K562 (cell line): ENCODE measurements at regions not wholly inside any gene's neighbourhood (a gene's known extent, or its start where the extent isn't known, plus 50 kb on each side); places are given as distances from the start of the nearest gene placed in this dataset.

Experiments
- BMI1 ChIP-seq: fragments of 150-350 bp; IDR thresholded peaks from 2 replicates; pipeline ENCODE4 v1.6.1; 2014; ENCODE audit warnings: low read length
- CAMTA2 ChIP-seq: fragments of 250-450 bp; sonication (Bioruptor Pico); conservative IDR thresholded peaks from 2 replicates; pipeline ENCODE4 v1.5.1; 2022
- CBX3 ChIP-seq, 2 experiments: IDR thresholded peaks; 1 replicate in 1 of 2; 2 replicates in 1 of 2; pipeline ENCODE4 v1.6.1; 2012; ENCODE audit warnings: inconsistent platforms in 2 of 2, low read length in 2 of 2, borderline replicate concordance in 1 of 2, control low read depth in 1 of 2
- EZH2 ChIP-seq: IDR thresholded peaks from 2 replicates; pipeline ENCODE4 v1.6.1; 2012; ENCODE audit warnings: low read depth, mild to moderate bottlenecking, inconsistent platforms, low read length, borderline replicate concordance
- KDM5B ChIP-seq: fragments of 200-600 bp; sonication (generic); IDR thresholded peaks from 2 replicates; pipeline ENCODE4 v1.6.1; 2012; ENCODE audit warnings: low read depth, mild to moderate bottlenecking, moderate library complexity, low read length, control low read depth, inconsistent platforms; ENCODE audit not compliant: insufficient replicate concordance
- NELFE ChIP-seq: IDR thresholded peaks from 2 replicates; pipeline ENCODE4 v1.6.1; 2011; ENCODE audit warnings: mild to moderate bottlenecking; ENCODE audit not compliant: insufficient read depth, insufficient read length
- ZNF780A ChIP-seq: fragments of 250-450 bp; sonication (Bioruptor Pico); IDR thresholded peaks from 2 replicates; pipeline ENCODE4 v1.5.0; 2021; ENCODE audit warnings: mild to moderate bottlenecking
- TF ChIP-seq, protein P1 (sequence below), 3 experiments: IDR thresholded peaks in 2 of 3; conservative IDR thresholded peaks in 1 of 3; 2 replicates each; pipeline ENCODE4 v1.5.1; 2011 to 2012; ENCODE audit warnings: low read length in 3 of 3, mild to moderate bottlenecking in 3 of 3, control low read depth in 2 of 3, improper control_type of control experiment in 1 of 3, inconsistent platforms in 1 of 3, low read depth in 1 of 3, mixed read lengths in 1 of 3, moderate library complexity in 1 of 3; ENCODE audit not compliant: insufficient read depth in 2 of 3
- TF ChIP-seq, protein P2 (sequence below), 2 experiments: fragments of 450-650 bp; formaldehyde crosslinking in 1 of 2; IDR thresholded peaks; 2 replicates each; pipeline versions ENCODE4 v1.4.0 to v1.6.1; 2014 to 2020; ENCODE audit warnings: mild to moderate bottlenecking in 2 of 2, borderline replicate concordance in 1 of 2, low read depth in 1 of 2
- TF ChIP-seq, protein P3 (sequence below): fragments of 250-450 bp; sonication (Bioruptor Pico); IDR thresholded peaks from 2 replicates; pipeline ENCODE4 v1.9.0; 2021; ENCODE audit warnings: mild to moderate bottlenecking

DNA sequence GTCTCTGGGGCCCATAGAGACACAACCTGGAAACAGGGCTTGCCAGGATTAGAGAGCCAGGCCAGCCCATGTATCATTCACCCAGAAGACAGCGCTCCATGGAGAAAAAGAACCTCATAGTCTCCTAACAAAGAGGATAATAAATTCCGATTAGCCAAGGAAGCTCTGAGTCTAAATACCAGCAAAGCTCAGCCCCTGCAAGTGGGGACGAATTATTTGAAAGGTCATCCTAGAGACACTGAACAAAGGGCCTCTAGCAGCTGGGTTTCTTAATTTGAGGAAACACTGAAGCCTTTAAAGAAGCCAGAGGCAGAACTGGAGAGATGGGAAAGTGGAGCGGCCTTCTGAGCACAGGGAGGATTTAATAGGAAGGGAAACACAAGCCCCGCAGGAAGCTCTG lies 287.1 kb upstream of the ZNF462 start:
- TF ChIP-seq, protein P1, sequence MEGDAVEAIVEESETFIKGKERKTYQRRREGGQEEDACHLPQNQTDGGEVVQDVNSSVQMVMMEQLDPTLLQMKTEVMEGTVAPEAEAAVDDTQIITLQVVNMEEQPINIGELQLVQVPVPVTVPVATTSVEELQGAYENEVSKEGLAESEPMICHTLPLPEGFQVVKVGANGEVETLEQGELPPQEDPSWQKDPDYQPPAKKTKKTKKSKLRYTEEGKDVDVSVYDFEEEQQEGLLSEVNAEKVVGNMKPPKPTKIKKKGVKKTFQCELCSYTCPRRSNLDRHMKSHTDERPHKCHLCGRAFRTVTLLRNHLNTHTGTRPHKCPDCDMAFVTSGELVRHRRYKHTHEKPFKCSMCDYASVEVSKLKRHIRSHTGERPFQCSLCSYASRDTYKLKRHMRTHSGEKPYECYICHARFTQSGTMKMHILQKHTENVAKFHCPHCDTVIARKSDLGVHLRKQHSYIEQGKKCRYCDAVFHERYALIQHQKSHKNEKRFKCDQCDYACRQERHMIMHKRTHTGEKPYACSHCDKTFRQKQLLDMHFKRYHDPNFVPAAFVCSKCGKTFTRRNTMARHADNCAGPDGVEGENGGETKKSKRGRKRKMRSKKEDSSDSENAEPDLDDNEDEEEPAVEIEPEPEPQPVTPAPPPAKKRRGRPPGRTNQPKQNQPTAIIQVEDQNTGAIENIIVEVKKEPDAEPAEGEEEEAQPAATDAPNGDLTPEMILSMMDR (IDR thresholded peaks at IDR 0.05 in 2 of 3, conservative IDR thresholded peaks at IDR 0.05 in 1 of 3; ENCODE audit: insufficient read depth in 2 of 3, low read depth in 1 of 3, low read length in 3 of 3): no peak
- TF ChIP-seq KDM5B (no peak), CBX3 (IDR thresholded peaks at IDR 0.05; ENCODE audit: borderline replicate concordance in 1 of 2, low read length in 2 of 2) (no peak), NELFE (no peak), EZH2 (no peak), BMI1 (no peak), ZNF780A (CRISPR knock-in tag) (no peak), CAMTA2 (CRISPR knock-in tag) (no peak)
- TF ChIP-seq, protein P2, sequence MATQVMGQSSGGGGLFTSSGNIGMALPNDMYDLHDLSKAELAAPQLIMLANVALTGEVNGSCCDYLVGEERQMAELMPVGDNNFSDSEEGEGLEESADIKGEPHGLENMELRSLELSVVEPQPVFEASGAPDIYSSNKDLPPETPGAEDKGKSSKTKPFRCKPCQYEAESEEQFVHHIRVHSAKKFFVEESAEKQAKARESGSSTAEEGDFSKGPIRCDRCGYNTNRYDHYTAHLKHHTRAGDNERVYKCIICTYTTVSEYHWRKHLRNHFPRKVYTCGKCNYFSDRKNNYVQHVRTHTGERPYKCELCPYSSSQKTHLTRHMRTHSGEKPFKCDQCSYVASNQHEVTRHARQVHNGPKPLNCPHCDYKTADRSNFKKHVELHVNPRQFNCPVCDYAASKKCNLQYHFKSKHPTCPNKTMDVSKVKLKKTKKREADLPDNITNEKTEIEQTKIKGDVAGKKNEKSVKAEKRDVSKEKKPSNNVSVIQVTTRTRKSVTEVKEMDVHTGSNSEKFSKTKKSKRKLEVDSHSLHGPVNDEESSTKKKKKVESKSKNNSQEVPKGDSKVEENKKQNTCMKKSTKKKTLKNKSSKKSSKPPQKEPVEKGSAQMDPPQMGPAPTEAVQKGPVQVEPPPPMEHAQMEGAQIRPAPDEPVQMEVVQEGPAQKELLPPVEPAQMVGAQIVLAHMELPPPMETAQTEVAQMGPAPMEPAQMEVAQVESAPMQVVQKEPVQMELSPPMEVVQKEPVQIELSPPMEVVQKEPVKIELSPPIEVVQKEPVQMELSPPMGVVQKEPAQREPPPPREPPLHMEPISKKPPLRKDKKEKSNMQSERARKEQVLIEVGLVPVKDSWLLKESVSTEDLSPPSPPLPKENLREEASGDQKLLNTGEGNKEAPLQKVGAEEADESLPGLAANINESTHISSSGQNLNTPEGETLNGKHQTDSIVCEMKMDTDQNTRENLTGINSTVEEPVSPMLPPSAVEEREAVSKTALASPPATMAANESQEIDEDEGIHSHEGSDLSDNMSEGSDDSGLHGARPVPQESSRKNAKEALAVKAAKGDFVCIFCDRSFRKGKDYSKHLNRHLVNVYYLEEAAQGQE (IDR thresholded peaks at IDR 0.05; ENCODE audit: borderline replicate concordance): no peak
- TF ChIP-seq, protein P2 (CRISPR knock-in tag; IDR thresholded peaks at IDR 0.05; ENCODE audit: low read depth): no peak
- TF ChIP-seq, protein P3, sequence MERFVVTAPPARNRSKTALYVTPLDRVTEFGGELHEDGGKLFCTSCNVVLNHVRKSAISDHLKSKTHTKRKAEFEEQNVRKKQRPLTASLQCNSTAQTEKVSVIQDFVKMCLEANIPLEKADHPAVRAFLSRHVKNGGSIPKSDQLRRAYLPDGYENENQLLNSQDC: no peak
